Hepatocyte (in vitro differentiated cells): ENCODE measurements at regions not wholly inside any gene's neighbourhood (a gene's known extent, or its start where the extent isn't known, plus 50 kb on each side); places are given as distances from the start of the nearest gene placed in this dataset.

Experiments used
- DNase-seq: peaks from one replicate; pipeline ENCODE4 v3.0.0-alpha.2; 2016; ENCODE audit warnings: low spot score
- H2AFZ ChIP-seq: fragments of 200-600 bp; sonication (generic); 2 replicates; pipeline ENCODE4 v1.6.0; 2016; ENCODE audit warnings: antibody characterized with exemption, mild to moderate bottlenecking
- H3K27ac ChIP-seq: fragments of 200-600 bp; sonication (generic); 2 replicates; pipeline ENCODE4 v1.5.1; 2016; ENCODE audit warnings: mild to moderate bottlenecking
- H3K27me3 ChIP-seq: fragments of 200-600 bp; sonication (generic); 2 replicates; pipeline ENCODE4 v1.6.1; 2016
- H3K36me3 ChIP-seq: fragments of 200-600 bp; sonication (generic); replicated peaks from 2 replicates; pipeline ENCODE4 v1.5.1; 2016; ENCODE audit warnings: low read depth; ENCODE audit not compliant: insufficient read depth
- H3K4me1 ChIP-seq: fragments of 200-600 bp; sonication (generic); 2 replicates; pipeline ENCODE4 v1.5.1; 2016; ENCODE audit warnings: mild to moderate bottlenecking, moderate library complexity; ENCODE audit not compliant: insufficient read depth
- H3K4me2 ChIP-seq: fragments of 200-600 bp; sonication (generic); 2 replicates; pipeline ENCODE4 v1.6.0; 2016
- H3K4me3 ChIP-seq: fragments of 200-600 bp; sonication (generic); 2 replicates; pipeline ENCODE4 v1.5.1; 2016; ENCODE audit warnings: mild to moderate bottlenecking
- H3K79me2 ChIP-seq: fragments of 200-600 bp; sonication (generic); 2 replicates; pipeline ENCODE4 v1.6.0; 2017; ENCODE audit warnings: mild to moderate bottlenecking
- H3K9me2 ChIP-seq: fragments of 200-600 bp; sonication (generic); replicated peaks from 2 replicates; pipeline ENCODE4 v1.6.0; 2017; ENCODE audit warnings: mild to moderate bottlenecking; ENCODE audit not compliant: insufficient read depth
- H3K9me3 ChIP-seq: fragments of 200-600 bp; sonication (generic); 2 replicates; pipeline ENCODE4 v1.5.1; 2016; ENCODE audit warnings: low read depth, mild to moderate bottlenecking
- H4K20me1 ChIP-seq: fragments of 200-600 bp; sonication (generic); 2 replicates; pipeline ENCODE4 v1.6.0; 2016; ENCODE audit warnings: mild to moderate bottlenecking; ENCODE audit not compliant: insufficient read depth, poor library complexity, severe bottlenecking
- CTCF ChIP-seq: fragments of 200-600 bp; sonication (generic); IDR thresholded peaks from 2 replicates; pipeline ENCODE4 v1.5.1; 2016; ENCODE audit warnings: antibody characterized with exemption, mild to moderate bottlenecking; ENCODE audit not compliant: poor library complexity
- EZH2 ChIP-seq: fragments of 200-600 bp; sonication (generic); IDR thresholded peaks from 2 replicates; pipeline ENCODE4 v1.6.1; 2016; ENCODE audit warnings: antibody characterized with exemption, mild to moderate bottlenecking, borderline replicate concordance
- EZH2phosphoT487 ChIP-seq: fragments of 200-600 bp; sonication (generic); IDR thresholded peaks from one replicate; pipeline ENCODE4 v1.6.1; 2018; ENCODE audit warnings: antibody characterized with exemption, mild to moderate bottlenecking, low read depth, moderate library complexity; ENCODE audit not compliant: unreplicated experiment, severe bottlenecking
- WGBS: methylation state at CpG from one replicate; pipeline ENCODE4 v1.1.6; 2016; ENCODE audit warnings: low lambda C conversion rate; ENCODE audit errors: missing lambda C conversion rate; 5-methylcytosine and 5-hydroxymethylcytosine counted together

- DNase-seq = no peak
Observed at GRCh38 chr22:25405841-25406509, 158.5 kb upstream of the GRK3 start.

GRCh38 chr22:25406510-25407210 lies 157.8 kb upstream of the GRK3 start:
- no peaks in the 10 kb centered on the region for H3K27me3 ChIP-seq
- peaks cover 37% of the 10 kb centered on the region for H3K79me2 ChIP-seq
- peak overlapping the region; percentile 97 for H3K4me2 ChIP-seq
- no peak overlapping the region for H3K27ac ChIP-seq
- 91% methylated on average over 10 of the region's 10 CpGs for WGBS
- no peak for TF ChIP-seq CTCF
- no peak for TF ChIP-seq EZH2phosphoT487
- TF ChIP-seq EZH2 = no peak
- H3K9me2 ChIP-seq = no peaks in the 10 kb centered on the region
- peaks cover 13% of the 10 kb centered on the region for H4K20me1 ChIP-seq
- H3K4me1 ChIP-seq = peaks cover 29% of the 10 kb centered on the region
- no peak overlapping the region for H3K4me3 ChIP-seq
- DNase-seq = no peak
- peak overlapping the region; percentile 97 for H2AFZ ChIP-seq
- no peaks in the 10 kb centered on the region for H3K36me3 ChIP-seq
- no peaks in the 10 kb centered on the region for H3K9me3 ChIP-seq

More at GRCh38 chr22:25405841-25406509, 158.5 kb upstream of the GRK3 start:
- TF ChIP-seq EZH2 = no peak
- no peak for TF ChIP-seq EZH2phosphoT487
- no peak for TF ChIP-seq CTCF
- no peaks in the 10 kb centered on the region for H3K27me3 ChIP-seq
- H3K9me2 ChIP-seq = no peaks in the 10 kb centered on the region
- 85% methylated on average over 19 of the region's 19 CpGs for WGBS
- H3K27ac ChIP-seq = peak overlapping the region; percentile 93
- H3K4me2 ChIP-seq = peak overlapping the region; percentile 97
- peak overlapping the region; percentile 87 for H3K4me3 ChIP-seq
- no peaks in the 10 kb centered on the region for H3K36me3 ChIP-seq
- no peaks in the 10 kb centered on the region for H3K9me3 ChIP-seq
- peak overlapping the region; percentile 97 for H2AFZ ChIP-seq
- peaks cover 19% of the 10 kb centered on the region for H4K20me1 ChIP-seq
- peaks cover 43% of the 10 kb centered on the region for H3K79me2 ChIP-seq
- peaks cover 29% of the 10 kb centered on the region for H3K4me1 ChIP-seq

GRCh38 chr22:25407226-25407858 lies 157.1 kb upstream of the GRK3 start:
- no peak for DNase-seq
- no peak overlapping the region for H3K27ac ChIP-seq
- peaks cover 24% of the 10 kb centered on the region for H3K4me1 ChIP-seq
- no peak overlapping the region for H3K4me2 ChIP-seq
- peaks cover 30% of the 10 kb centered on the region for H3K79me2 ChIP-seq
- no peaks in the 10 kb centered on the region for H3K27me3 ChIP-seq
- no peaks in the 10 kb centered on the region for H3K9me2 ChIP-seq
- H2AFZ ChIP-seq = no peak overlapping the region
- no peaks in the 10 kb centered on the region for H3K36me3 ChIP-seq
- H4K20me1 ChIP-seq = peaks cover 6% of the 10 kb centered on the region
- H3K4me3 ChIP-seq = no peak overlapping the region
- H3K9me3 ChIP-seq = no peaks in the 10 kb centered on the region
- WGBS = 95% methylated on average over 11 of the region's 11 CpGs
- TF ChIP-seq CTCF (no peak), EZH2 (no peak), EZH2phosphoT487 (no peak)
